HG02759 (cell line): ENCODE measurements at regions not wholly inside any gene's neighbourhood (a gene's known extent, or its start where the extent isn't known, plus 50 kb on each side); places are given as distances from the start of the nearest gene placed in this dataset.
"Not testable (repeated sequence)": the region's sequence is repeated elsewhere in the genome, so short reads cannot be mapped to it uniquely, and the experiment has no call there.

ENCODE experiments used
- ATAC-seq: cut with Tn5 transposase; IDR thresholded peaks from one replicate; pipeline ENCODE4 v1.9.1; 2021; ENCODE audit warnings: mild to moderate bottlenecking, moderate library complexity; ENCODE audit not compliant: unreplicated experiment

DNA sequence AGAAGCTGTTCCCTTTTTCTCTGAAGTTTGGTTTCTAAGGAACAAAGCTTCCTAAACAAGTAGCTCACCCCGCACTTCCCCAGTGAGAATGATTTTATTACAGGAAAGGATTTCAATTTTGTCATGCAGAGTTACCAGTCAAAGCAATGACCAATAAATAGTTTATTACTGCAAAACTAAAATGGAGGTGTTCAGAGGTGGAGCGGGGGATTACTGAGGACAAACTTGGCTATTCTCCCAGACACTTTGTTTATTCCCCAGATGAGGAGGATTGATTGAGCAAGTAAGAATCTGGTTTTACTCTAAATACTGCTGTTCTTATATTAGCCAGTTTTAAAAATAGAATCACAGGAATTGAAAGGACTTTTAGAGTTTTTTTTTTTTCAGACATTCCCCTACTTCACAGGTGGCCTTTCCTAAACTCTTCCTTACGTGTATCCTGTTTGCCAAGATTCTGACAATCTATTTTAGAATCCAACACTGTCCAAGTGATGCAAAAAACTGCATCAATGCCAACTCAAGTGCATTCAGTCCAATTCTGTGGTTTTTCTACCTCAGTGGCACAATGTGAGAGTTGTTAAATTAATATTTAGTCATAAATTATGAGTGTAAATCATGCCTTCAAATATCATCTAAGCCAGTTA lies 136.1 kb downstream of the TNFSF18 start:
- no peak for ATAC-seq

DNA sequence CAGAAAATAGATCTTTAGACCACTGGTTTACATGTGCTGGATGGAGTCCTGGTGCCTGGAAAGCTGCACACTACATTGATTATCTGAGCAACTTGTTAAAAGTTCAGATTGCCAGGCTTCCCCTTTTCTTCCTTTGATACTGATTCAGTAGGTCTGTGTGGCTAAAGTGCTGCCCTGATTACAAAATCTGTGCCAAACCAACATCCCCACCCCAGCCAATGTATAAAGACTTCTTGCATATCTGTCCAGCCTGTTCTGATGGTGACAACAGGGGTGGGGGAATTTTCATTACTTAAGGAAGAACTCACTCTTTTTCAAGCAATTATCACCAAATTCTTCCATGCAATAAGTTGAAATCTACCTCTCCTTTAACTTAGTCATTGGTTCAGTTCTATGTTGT lies 135.5 kb downstream of the TNFSF18 start:
- no peak for ATAC-seq

DNA sequence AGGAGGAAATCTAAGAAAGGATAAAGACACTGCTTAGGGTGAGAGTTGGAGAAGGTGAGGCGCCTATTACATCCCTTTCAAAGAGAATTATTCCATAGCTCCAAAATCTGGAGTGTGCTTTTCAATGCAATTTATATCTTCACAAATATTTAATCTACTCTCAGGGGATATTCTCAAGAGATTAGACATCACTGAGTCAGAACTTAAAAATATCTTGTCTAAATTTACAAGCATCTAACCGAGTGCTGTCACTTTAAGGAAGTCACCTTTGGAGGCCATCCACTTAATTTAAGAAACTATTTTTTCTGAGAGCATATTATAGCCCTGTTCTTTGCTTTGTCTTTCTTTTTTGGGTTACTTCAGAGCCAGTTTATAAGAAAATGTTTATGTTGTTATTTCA lies 134.6 kb downstream of the TNFSF18 start:
- ATAC-seq = no peak

DNA sequence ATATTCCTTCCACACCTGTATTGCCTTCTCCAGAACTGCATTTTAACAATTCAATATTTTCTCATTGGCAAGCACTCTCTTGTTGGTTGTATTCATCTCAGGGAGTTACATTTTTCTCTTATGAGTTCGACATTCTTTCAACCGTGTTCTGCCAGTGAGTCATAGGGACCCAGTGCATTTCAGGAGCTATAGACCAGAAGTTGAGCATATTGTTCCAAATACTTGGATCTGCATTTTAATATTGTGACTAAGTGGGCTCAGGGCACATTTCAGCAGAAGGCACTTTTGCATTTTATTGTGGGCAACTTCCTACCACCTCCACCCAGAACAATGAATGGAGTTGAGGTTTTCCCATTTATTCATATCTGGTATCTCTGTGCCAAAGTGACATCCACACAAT lies 132.8 kb downstream of the TNFSF18 start:
- ATAC-seq = no peak

DNA sequence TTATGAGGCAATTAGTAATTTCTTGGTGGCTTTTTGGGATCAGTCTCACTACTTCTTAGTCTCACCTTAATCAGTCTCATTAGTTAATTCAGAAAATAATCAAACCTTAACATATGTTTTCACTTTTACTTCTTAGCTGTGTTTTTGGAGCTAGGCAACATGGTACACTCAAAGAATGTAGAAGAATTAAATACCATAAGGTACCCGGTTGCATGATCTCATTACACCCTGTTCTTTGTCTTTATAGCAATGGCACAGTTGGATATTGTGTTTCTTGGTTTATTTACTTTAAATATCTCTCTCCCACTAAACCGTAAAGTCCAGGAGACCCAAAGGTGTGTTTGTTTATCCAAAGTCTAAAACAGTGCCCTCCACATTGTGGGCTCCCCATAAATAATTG lies 132.3 kb downstream of the TNFSF18 start:
- no peak for ATAC-seq

DNA sequence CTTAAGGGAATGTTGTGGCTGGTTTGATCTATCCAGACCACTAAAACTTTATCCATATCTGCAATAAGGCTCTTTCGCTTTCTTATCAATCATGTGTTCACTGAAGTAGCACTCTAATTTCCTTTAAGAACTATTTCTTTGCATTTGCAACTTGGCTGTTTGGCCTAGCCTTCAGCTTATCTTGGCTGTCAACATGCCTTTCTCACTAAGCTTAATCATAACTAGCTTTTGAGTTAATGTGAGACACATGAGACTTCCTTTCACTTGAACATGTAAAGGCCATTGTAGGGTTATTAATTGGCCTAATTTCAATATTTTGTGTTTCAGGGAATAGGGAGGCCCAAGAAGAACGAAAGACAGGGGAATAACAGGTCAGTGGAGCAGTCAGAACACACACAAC lies 124.7 kb downstream of the TNFSF18 start:
- no peak for ATAC-seq

DNA sequence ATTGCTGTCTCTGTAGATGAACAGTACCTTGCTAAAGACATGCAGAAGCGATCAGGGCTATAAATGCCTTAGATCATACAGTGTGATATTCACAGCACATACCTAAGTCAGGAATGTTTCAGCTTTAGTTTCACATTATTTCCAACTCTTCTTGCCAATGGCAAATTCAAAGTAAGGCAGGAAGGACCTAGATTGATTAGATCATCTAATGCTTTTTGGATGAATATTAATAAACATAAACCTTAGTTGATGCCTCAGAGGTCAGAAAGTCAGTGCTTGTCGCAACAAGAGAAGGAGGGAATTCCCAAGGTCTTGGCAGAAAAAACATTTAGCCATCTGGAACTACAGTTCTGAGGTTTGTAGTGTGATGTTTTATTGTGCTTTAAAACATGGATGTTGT lies 122.3 kb downstream of the TNFSF18 start:
- ATAC-seq = no peak

DNA sequence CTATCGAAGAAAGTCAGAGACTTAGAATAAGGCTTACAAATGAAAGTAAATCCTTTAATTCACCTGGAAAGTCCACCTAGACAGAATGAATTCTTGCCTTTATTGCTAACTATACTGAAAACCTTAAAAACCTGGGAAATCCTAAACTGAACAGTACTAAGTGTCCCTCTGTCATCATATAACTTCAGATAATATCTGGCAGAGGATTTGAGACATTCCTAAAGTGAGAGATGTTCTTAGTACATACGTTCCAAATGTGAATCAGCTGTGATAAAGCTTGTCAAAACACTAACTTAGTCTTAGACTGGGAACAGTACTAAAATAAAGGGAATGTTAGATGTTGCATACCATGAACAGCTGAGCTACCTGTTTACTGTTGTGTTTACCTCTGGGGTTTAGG lies 121.7 kb downstream of the TNFSF18 start:
- ATAC-seq = no peak

DNA sequence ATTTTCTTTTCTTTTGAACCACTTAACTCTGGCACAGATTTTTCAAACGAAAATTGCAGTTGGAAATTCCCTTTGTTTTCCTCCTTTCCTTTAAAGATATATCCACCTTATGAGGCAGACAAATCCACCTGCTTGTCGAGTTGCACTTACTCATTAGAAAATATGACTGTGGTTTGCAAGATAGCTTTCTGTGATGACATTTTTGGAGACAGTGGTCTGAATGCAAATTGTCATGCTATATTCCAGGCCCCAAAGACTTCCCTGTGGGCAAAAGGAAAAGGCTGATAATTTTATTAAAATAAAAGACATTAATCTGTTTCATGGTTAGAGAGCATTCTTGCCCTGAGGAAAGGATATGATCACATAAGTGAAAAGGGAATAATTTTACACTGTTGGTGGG lies 120.6 kb downstream of the TNFSF18 start:
- no peak for ATAC-seq

DNA sequence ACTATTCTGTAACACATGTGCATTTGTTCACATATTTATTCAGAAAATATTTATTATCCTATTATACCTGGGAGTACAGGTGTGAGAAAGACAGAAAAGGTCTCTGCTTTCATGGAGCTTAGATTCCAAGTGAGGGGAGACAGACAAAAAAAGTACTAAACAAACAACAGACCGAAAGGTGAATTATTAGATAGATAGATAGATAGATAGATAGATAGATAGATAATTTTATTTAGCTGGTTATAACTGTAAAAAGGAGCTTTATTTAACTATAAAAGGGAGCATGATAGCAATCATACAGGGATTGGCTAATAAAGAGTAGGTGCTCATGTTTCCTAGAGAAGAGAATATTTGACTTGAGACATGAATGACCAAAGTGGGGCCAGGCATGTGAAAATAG lies 119.4 kb downstream of the TNFSF18 start:
- ATAC-seq = no peak

DNA sequence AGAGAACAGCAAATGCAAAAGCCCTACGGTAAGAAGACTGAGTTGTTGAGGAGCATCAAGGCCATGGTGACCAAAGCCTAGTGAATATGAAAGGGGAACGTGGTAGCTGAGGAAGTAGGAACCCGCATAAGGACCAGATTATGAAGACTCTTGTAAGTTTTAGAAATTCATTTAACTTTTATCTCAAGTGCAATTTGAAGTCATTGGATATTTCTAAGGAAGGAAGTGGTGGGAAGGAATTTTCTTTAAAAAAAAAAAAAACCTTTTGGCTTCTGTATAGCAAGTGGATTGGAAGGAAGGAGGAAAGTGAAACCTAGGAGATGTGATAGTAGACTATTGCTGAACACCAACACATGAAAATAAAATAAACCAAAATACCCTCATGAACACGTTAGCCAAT lies 119.0 kb downstream of the TNFSF18 start:
- ATAC-seq = no peak

DNA sequence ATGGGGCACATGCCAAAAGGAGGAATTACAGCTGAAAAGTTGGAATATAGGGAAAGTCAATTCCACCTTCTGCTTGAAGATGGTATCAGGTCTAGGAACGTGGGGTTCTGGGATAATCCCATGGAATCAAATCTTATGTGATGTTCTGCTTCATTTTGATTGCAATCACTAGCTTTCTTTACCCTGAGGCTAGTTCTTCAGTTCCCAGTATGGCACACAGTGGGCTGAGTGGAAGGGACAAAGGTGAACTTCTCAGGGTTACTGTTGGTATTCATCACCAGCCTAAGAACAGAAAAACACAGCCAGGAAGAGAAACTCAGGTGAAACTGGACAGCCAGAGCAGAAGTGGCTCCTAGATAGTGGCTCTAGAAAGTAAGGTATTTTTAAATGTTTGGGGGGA lies 117.8 kb downstream of the TNFSF18 start:
- ATAC-seq = no peak

DNA sequence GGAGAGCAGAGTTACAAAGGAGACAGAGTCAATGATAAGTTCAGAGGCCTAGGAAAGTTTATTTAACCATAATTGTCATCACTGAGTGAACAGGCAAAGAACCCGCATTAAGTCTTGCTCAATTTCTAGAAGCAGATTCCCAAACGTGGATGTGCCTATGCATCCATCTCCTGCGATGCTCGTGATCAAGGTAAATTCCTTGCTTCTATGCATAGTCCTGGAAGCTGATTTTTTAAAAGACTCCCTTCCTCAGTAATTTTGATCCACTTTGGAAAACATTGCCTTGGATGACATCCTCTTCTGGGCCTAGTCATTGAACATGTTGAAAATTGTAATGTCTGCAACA lies 116.4 kb downstream of the TNFSF18 start:
- ATAC-seq = no peak

DNA sequence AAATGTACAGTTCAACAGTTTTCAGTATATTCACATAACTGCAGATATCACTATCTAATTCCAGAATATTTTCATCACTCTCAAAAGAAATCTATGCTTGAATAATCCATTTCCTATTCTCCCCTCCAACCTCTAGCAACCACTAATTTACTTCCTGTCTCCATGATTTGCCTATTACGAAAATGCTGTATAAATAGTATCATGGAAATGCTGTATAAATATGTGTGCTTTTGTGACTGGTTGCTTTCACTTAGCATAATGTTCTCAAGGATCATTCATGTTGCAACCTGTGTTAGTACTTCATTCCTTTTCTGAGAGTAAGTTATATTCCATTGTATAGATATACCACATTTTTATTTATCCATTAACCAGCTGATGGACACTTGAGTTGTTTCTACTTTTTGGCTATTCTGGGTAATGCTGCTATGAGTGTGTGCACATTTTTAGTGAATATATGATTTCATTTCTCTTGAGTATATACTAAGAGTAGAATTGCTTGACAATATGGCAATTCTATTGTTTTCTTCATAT lies 115.6 kb downstream of the TNFSF18 start:
- no peak for ATAC-seq

DNA sequence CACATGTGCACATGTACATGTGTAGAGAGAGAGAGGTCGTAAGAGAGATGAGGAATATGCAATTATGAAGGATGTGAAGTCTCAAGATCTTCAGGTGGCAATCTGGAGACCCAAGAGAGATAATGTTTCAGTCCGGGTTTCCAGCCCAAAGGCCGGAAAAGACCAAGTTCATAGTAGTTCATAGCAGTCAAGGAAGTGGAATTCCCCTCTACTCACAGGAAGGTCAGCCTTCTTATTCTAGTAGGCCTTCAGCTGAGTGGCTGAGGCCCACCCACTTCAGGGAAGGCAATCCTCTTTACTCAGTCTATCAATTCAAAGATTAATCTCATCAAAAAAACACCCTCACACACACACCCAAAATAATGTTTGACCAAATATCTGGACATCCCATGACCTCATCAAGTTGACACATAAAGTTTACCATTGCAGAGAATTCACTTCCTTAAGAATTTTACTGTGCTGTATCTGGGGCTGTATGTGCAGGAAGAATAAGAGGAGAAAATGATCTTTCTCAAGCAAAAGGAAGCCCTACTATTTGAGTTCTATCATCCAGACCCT lies 114.6 kb downstream of the TNFSF18 start:
- ATAC-seq = no peak

DNA sequence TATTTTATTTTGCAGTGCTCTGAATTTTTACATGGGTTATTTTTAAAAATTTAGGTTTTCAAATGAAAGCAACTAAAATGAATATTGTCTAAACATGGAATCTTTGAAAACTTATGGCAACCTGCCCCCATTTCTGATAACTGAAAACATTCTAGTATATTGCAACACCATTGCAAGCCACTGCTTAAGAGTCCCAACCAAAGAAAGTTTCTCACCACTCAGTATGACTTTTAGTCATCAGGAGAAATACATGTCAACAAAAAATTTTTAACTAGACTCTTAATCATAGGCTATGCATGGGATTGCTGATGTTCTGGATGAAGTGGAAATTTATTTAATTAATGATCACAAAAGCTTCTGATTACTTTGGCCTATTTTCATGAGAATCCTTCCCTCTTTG lies 112.1 kb downstream of the TNFSF18 start:
- ATAC-seq = no peak

DNA sequence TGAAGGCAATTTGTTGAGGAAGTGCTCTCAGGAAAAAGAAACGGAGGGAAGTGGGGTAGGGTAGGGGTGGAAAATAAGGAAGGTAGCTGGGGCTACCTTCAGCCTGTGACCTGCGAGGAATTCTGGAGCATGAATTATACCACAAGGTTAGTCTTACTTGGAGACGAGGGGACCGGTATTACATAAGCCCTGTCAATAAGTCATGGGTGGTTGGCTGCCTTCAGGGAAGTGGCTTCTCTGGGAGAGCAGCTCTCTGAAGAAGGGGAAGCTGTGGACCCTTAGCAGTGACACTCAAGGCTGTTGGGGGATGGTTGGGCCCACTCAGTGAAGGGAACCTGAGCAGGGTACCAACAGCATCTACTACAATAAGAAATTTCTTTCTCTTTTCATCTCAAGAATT lies 111.3 kb downstream of the TNFSF18 start:
- ATAC-seq = no peak

DNA sequence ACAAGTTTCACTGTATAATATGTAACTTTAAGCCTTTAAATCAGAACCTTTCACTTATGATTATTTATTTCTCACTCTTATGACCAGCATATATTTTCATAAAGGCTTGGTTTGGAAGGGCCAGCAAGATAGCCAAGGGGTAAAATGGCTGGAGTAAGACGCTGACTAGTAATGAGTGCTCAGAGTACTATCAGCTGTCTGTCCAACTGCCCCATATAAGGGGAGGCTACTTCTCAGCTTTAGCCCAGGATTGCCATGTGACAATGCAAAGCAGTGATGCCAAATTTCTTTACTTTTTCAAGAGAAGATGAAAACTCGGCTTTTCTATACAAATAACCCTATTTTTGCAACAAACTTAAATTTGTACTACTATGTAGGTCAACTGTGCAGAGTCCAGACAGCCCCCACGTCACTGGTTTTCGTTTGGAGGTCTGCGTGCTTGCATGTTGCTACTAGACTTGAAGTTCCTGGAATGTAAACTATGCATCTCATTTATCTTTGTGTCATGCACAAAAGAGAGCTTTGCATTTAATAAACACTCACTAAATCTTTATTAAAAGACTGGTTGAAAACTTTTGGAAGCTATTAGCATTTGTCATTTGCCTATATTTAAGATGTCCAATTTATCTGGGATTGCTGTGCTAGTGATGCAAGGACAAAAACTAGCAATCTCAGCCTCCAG lies 110.4 kb downstream of the TNFSF18 start:
- no peak for ATAC-seq

DNA sequence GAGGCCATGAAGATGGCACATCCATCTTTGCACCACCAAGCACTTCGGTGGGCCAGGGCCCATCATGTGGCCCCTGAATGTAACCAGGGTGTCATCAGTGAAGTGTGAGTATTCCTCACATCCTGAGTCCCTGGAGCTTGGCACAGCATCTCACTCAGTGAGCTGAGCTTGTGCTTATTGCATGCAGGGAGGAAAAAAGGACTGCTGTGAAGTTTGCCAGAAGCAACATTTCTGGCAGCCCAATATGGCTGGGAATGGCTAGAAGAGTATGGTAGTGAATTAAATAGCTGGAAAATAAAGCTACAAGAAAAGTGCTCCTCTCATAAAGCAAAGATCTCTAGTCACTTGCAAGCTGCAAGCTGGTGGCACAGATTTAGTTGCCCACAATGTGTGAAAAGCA lies 109.3 kb downstream of the TNFSF18 start:
- no peak for ATAC-seq

DNA sequence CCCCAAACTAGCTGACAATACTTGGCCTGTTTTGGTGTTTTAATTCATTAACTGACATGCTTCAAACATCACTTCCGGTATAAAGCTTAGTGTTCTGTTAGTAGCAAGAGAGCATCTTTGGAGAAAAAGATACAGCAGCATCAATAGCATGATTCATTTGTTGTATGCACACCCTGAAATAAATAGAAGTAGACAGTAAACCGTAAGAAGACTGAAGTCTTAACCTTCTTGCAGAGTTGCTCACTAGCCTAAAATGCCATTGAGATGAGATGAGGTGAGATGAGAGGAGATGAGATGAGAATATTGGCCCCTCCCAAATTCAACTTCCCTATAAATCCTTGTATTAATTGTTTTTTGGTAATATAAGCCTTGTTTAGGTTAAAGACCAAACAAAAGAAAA lies 108.8 kb downstream of the TNFSF18 start:
- ATAC-seq = no peak

DNA sequence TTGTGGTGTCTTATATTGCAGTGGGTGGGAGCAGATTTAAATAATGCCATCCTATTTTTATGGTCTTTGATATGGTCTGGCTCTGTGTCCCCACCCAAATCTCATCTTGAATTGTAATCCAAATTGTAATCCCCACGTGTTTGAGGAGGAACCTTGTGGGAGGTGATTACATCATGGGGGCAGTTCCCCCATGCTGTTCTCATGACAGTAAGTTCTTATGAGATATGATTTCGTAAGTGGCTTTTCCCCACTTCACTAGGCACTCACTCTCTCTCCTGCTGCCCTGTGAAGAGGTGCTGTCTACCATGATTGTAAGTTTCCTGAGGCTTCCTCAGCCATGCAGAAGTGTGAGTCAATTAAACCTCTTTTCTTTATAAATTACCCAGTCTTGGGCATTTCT lies 107.6 kb downstream of the TNFSF18 start:
- ATAC-seq = not testable (repeated sequence)

DNA sequence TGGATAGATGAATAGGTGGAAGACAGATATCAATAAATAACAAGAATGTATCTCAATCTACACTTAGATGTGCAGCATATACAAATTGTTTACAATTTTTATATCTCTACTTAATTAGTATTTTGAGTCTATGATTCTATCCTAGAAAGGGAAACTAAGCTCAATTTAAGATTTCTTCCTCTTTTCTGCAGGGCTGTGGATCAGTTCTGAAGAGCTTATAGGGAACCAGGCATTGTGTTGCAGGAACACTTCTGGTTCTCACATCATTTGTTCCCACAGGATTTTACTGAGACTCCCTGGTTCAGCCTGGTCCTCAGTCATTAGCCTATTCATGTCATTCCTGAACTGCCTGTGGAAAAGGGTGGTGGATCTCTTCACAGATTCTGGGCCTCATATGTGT lies 105.8 kb downstream of the TNFSF18 start:
- ATAC-seq = no peak
